K562 (cell line): ENCODE measurements at regions not wholly inside any gene's neighbourhood (a gene's known extent, or its start where the extent isn't known, plus 50 kb on each side); places are given as distances from the start of the nearest gene placed in this dataset.

Source experiments
- ATAC-seq: fragments of 200-7000 bp; cut with Tn5 transposase; 3 replicates; pipeline ENCODE4 v1.9.1; 2020; ENCODE audit warnings: moderate library complexity
- BruUV-seq: library from RNA; stranded (reverse); fragments of 400-500 nt; replicated peaks from 2 replicates; lab custom pipeline; 2021; lab: Mats Ljungman, UMichigan
- CTCF ChIA-PET: fragments of 300-600 bp; formaldehyde crosslinking; extraction: SDS; loops from one replicate; lab custom pipeline; 2021; ENCODE audit warnings: low intra/inter-chr PET ratio; lab: Yijun Ruan, JAX
- POLR2A ChIA-PET: fragments of 300-600, 350-650 bp; sonication (Branson Sonifier 250); formaldehyde crosslinking; extraction: SDS; loops from one replicate; lab custom pipeline; 2021; ENCODE audit warnings: antibody characterized with exemption, inconsistent platforms; lab: Yijun Ruan, JAX
- DNase-seq, 4 experiments: peaks; one replicate each; pipeline versions ENCODE4 v3.0.0 to v3.0.0-alpha.2; 2011 to 2018; ENCODE audit warnings: low spot score in 3 of 4, mixed read lengths in 3 of 4; ENCODE audit errors: extremely low read depth in 1 of 4
- FAIRE-seq: peaks from 2 replicates; lab custom pipeline; 2011; peaks lifted over from hg19 to GRCh38; lab: Jason Lieb, UNC
- H2AFZ ChIP-seq: 2 replicates; pipeline ENCODE4 v1.6.0; 2011; ENCODE audit warnings: low read depth, low read length, control low read depth, inconsistent platforms
- H3K27ac ChIP-seq: fragments of 200-600 bp; 3 replicates; pipeline ENCODE4 v1.8.0; 2011; ENCODE audit warnings: low read depth, mild to moderate bottlenecking, control low read depth, inconsistent platforms, low read length, moderate library complexity, mixed read lengths; ENCODE audit errors: extremely low read depth
- H3K27me3 ChIP-seq, 2 experiments: fragments of 300-600 bp in 1 of 2; 2 replicates in 1 of 2; 3 replicates in 1 of 2; pipeline versions ENCODE4 v1.6.0 to v1.8.0; 2011; ENCODE audit warnings: inconsistent platforms in 2 of 2, low read length in 2 of 2, mild to moderate bottlenecking in 1 of 2, mixed read lengths in 1 of 2, moderate library complexity in 1 of 2; ENCODE audit not compliant: control insufficient read depth in 2 of 2, insufficient read depth in 2 of 2
- H3K36me3 ChIP-seq: fragments of 300-600 bp; 3 replicates; pipeline ENCODE4 v1.8.0; 2011; ENCODE audit warnings: mild to moderate bottlenecking, low read length, inconsistent platforms; ENCODE audit not compliant: control insufficient read depth, insufficient read depth
- H3K4me1 ChIP-seq, 2 experiments: fragments of 200-600 bp in 1 of 2; replicated peaks in 1 of 2; 2 replicates in 1 of 2; 3 replicates in 1 of 2; pipeline versions ENCODE4 v1.5.1 to v1.8.0; 2011; ENCODE audit warnings: inconsistent platforms in 2 of 2, low read length in 2 of 2, mild to moderate bottlenecking in 1 of 2, mixed read lengths in 1 of 2, moderate library complexity in 1 of 2; ENCODE audit not compliant: control insufficient read depth in 2 of 2, insufficient read depth in 2 of 2
- H3K4me2 ChIP-seq: 2 replicates; pipeline ENCODE4 v1.6.1; 2011; ENCODE audit warnings: low read length, control low read depth, inconsistent platforms, mixed read lengths; ENCODE audit not compliant: insufficient read depth
- H3K4me3 ChIP-seq: fragments of 200-600 bp; sonication (generic), shearing (Covaris generic); 2 replicates; pipeline ENCODE4 v1.5.1; 2016; ENCODE audit warnings: control low read depth, inconsistent platforms
- H3K79me2 ChIP-seq: fragments of 200-600 bp; 3 replicates; pipeline ENCODE4 v1.8.0; 2011; ENCODE audit warnings: low read length, inconsistent platforms; ENCODE audit not compliant: control insufficient read depth, insufficient read depth
- H3K9ac ChIP-seq, 2 experiments: 2 replicates each; pipeline versions ENCODE4 v1.6.0 to v1.6.1; 2011; ENCODE audit warnings: low read depth in 2 of 2, low read length in 2 of 2, control low read depth in 1 of 2, inconsistent platforms in 1 of 2, mild to moderate bottlenecking in 1 of 2, mixed read lengths in 1 of 2; ENCODE audit not compliant: insufficient read depth in 1 of 2
- H3K9me1 ChIP-seq: one replicate; pipeline ENCODE4 v1.6.0; 2011; ENCODE audit warnings: inconsistent platforms, mild to moderate bottlenecking, low read length, moderate library complexity; ENCODE audit not compliant: control insufficient read depth, insufficient read depth
- H3K9me3 ChIP-seq: replicated peaks from 2 replicates; pipeline ENCODE4 v1.5.1; 2011; ENCODE audit warnings: low read depth, low read length, inconsistent platforms; ENCODE audit not compliant: control insufficient read depth, insufficient read depth
- H4K20me1 ChIP-seq: replicated peaks from 2 replicates; pipeline ENCODE4 v1.6.1; 2011; ENCODE audit warnings: low read length, inconsistent platforms, mixed read lengths; ENCODE audit not compliant: control insufficient read depth, insufficient read depth
- ATF3 ChIP-seq, 2 experiments: fragments of 450-650 bp in 1 of 2; sonication (generic) in 1 of 2; formaldehyde crosslinking in 1 of 2; IDR thresholded peaks in 1 of 2; conservative IDR thresholded peaks in 1 of 2; 2 replicates each; pipeline versions ENCODE4 v1.6.1 to v1.8.1; 2016 to 2023; ENCODE audit warnings: mild to moderate bottlenecking in 2 of 2, moderate library complexity in 2 of 2, inconsistent platforms in 1 of 2, missing genetic modification reagents in 1 of 2
- ATF7 ChIP-seq: fragments of 450-650 bp; IDR thresholded peaks from 2 replicates; pipeline ENCODE4 v1.7.1; 2014; ENCODE audit warnings: mild to moderate bottlenecking, moderate library complexity
- BCOR ChIP-seq: fragments of 450-650 bp; IDR thresholded peaks from 2 replicates; pipeline ENCODE4 v1.6.1; 2016
- CHAMP1 ChIP-seq: fragments of 450-650 bp; IDR thresholded peaks from 2 replicates; pipeline ENCODE4 v1.6.1; 2016; ENCODE audit warnings: mild to moderate bottlenecking
- CTBP1 ChIP-seq: fragments of 450-650 bp; IDR thresholded peaks from 2 replicates; pipeline ENCODE4 v1.6.1; 2016; ENCODE audit warnings: borderline replicate concordance
- IRF2 ChIP-seq: sonication (generic); formaldehyde crosslinking; IDR thresholded peaks from 2 replicates; pipeline ENCODE4 v1.8.1; 2022; ENCODE audit warnings: mild to moderate bottlenecking, missing genetic modification reagents
- JUND ChIP-seq, 2 experiments: IDR thresholded peaks; 2 replicates in 1 of 2; 3 replicates in 1 of 2; pipeline ENCODE4 v1.6.1; 2011; ENCODE audit warnings: borderline replicate concordance in 2 of 2, low read depth in 2 of 2, low read length in 2 of 2, improper control_type of control experiment in 1 of 2, missing biosample characterization in 1 of 2, missing genetic modification characterization in 1 of 2, missing genetic modification reagents in 1 of 2
- KAT2B ChIP-seq: IDR thresholded peaks from one replicate; pipeline ENCODE4 v1.6.1; 2012; ENCODE audit warnings: low read depth, mild to moderate bottlenecking, control low read depth, inconsistent platforms, low read length, moderate library complexity
- MAFG ChIP-seq: fragments of 450-650 bp; conservative IDR thresholded peaks from 2 replicates; pipeline ENCODE4 v1.6.1; 2016; ENCODE audit warnings: missing genetic modification characterization, missing compliant biosample characterization
- MEIS2 ChIP-seq: fragments of 450-650 bp; IDR thresholded peaks from 2 replicates; pipeline ENCODE4 v1.6.1; 2014; ENCODE audit warnings: mild to moderate bottlenecking; ENCODE audit not compliant: partially characterized antibody
- NFE2 ChIP-seq: IDR thresholded peaks from 2 replicates; pipeline ENCODE4 v1.6.1; 2014; ENCODE audit warnings: antibody characterized with exemption, low read depth
- NR2C1 ChIP-seq, 2 experiments: fragments of 450-650 bp; IDR thresholded peaks; 2 replicates each; pipeline ENCODE4 v1.6.1; 2017; ENCODE audit warnings: mild to moderate bottlenecking in 2 of 2, antibody characterized with exemption in 1 of 2, inconsistent platforms in 1 of 2, missing compliant biosample characterization in 1 of 2, missing genetic modification characterization in 1 of 2
- TAF9B ChIP-seq: fragments of 450-650 bp; IDR thresholded peaks from 2 replicates; pipeline ENCODE4 v1.6.1; 2018; ENCODE audit warnings: mild to moderate bottlenecking; ENCODE audit not compliant: partially characterized antibody
- THRAP3 ChIP-seq: fragments of 450-650 bp; IDR thresholded peaks from 2 replicates; pipeline ENCODE4 v1.6.1; 2016; ENCODE audit warnings: mild to moderate bottlenecking, inconsistent platforms, borderline replicate concordance
- ZBTB26 ChIP-seq: fragments of 450-650 bp; formaldehyde crosslinking; IDR thresholded peaks from 2 replicates; pipeline ENCODE4 v1.4.0; 2022; ENCODE audit warnings: missing genetic modification characterization
- ZC3H8 ChIP-seq: fragments of 450-650 bp; IDR thresholded peaks from 2 replicates; pipeline ENCODE4 v1.6.1; 2017
- ZNF263 ChIP-seq: sonication (generic); formaldehyde crosslinking; IDR thresholded peaks from 2 replicates; pipeline ENCODE4 v1.8.0; 2022; ENCODE audit warnings: mild to moderate bottlenecking, missing genetic modification reagents, borderline replicate concordance
- ZNF707 ChIP-seq: fragments of 250-450 bp; sonication (Bioruptor Pico); conservative IDR thresholded peaks from 2 replicates; pipeline ENCODE4 v1.8.0; 2022; ENCODE audit warnings: inconsistent platforms, mild to moderate bottlenecking, moderate library complexity
- in situ Hi-C: fragments of 300-500 bp; cut with MboI; formaldehyde crosslinking; loops from 4 replicates; pipeline ENCODE4 v1.15.0; 2018; ENCODE audit warnings: inconsistent platforms, mixed read lengths
- intact Hi-C: fragments of 100-400 bp; cut with micrococcal nuclease; formaldehyde crosslinking; loops from 2 replicates; pipeline ENCODE4 v1.14.2; 2022
- TF ChIP-seq, protein P1 (sequence below): sonication (generic); formaldehyde crosslinking; IDR thresholded peaks from 2 replicates; pipeline ENCODE4 v1.8.0; 2022; ENCODE audit warnings: missing genetic modification reagents, mild to moderate bottlenecking, borderline replicate concordance

DNA sequence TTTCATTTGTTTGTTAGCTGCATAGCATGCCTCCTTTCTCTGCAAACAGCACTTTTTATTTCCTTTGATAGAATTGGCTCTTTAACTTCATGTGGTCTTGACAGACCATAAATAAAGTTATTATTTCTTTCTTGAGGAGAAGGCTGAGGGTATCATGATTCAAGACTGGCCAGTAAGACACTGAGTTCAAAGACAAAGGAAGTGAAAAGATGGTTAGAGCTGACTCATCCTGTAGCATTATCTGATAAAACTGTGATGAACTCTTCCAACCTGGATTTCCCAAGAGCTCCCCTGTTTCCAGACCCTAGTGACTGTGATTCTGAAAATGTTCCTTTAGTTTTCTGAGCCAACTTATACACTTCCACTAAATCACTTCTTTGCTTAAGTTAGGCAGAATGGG, 179.3 kb upstream of the FAT3 start:
- DNase-seq (no peak), FAIRE-seq (no peak), ATAC-seq (no peak)
- Histone ChIP-seq H4K20me1 (no peaks in the 10 kb centered on the region), H3K4me3 (no peak overlapping the region), H3K79me2 (no peaks in the 10 kb centered on the region), H3K4me1 (no peaks in the 10 kb centered on the region), H3K27ac (no peak overlapping the region), H3K27me3 (no peaks in the 10 kb centered on the region), H3K36me3 (no peaks in the 10 kb centered on the region), H3K4me2 (no peak overlapping the region), H3K9ac (no peak overlapping the region), H3K9me3 (no peaks in the 10 kb centered on the region), H3K9me1 (no peaks in the 10 kb centered on the region), H2AFZ (no peak overlapping the region)
- in situ Hi-C loops: no loop called here
- ChIA-PET POLR2A (no interaction called here), CTCF (no interaction called here)
- intact Hi-C loops: no loop called here
- no TSS peak for BruUV-seq
- TF ChIP-seq NR2C1 (IDR thresholded peaks at IDR 0.05) (no peak), NR2C1 (tag; IDR thresholded peaks at IDR 0.05) (0 out of 2 replicates have a peak, but pooled peaks have one; percentile 28), ZNF263 (CRISPR knock-in tag) (no peak), ZNF707 (CRISPR knock-in tag) (no peak), CTBP1 (no peak), IRF2 (CRISPR knock-in tag) (no peak), TAF9B (no peak), THRAP3 (no peak), JUND (IDR thresholded peaks at IDR 0.05; ENCODE audit: borderline replicate concordance, low read depth, low read length) (peak; percentile 41; the same call in 1 of the 2 replicates), JUND (tag; IDR thresholded peaks at IDR 0.05; ENCODE audit: borderline replicate concordance, low read depth, low read length) (peak; percentile 53; the same call in 2 of the 3 replicates), ZBTB26 (CRISPR knock-in tag) (no peak), ATF3 (IDR thresholded peaks at IDR 0.05) (peak; percentile 22; the same call in 1 of the 2 replicates), ATF3 (CRISPR knock-in tag; conservative IDR thresholded peaks at IDR 0.05) (no peak), ZC3H8 (no peak), CHAMP1 (no peak), KAT2B (no peak), ATF7 (no peak), BCOR (no peak), MEIS2 (peak; percentile 4), MAFG (tag) (peak; percentile 51), NFE2 (peak; percentile 39; the same call in 1 of the 2 replicates)
- TF ChIP-seq, protein P1, sequence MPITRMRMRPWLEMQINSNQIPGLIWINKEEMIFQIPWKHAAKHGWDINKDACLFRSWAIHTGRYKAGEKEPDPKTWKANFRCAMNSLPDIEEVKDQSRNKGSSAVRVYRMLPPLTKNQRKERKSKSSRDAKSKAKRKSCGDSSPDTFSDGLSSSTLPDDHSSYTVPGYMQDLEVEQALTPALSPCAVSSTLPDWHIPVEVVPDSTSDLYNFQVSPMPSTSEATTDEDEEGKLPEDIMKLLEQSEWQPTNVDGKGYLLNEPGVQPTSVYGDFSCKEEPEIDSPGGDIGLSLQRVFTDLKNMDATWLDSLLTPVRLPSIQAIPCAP (CRISPR knock-in tag): no peak
